ENCODE measurements at regions not wholly inside any gene's neighbourhood (a gene's known extent, or its start where the extent isn't known, plus 50 kb on each side); places are given as distances from the start of the nearest gene placed in this dataset.

DNA sequence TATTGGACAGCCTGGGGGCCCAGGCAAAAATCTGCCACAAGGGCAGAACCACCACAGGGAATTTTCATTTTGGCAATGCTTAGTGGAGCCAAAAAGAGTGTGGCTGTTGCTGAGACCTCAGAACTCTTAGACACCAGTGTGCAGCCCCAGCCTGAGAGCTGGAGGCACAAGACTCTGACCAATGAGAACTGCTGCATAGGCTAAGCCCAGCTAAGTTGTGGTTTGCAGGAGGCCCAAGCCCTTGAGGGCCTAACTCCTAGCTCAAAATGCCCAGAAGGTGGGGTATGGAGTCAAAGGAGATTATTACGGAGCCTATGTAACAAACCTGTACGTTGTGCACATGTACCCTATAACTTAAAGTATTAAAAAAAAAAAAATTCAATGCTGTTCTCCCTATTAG is 296.7 kb downstream of the TRAM1L1 start:
- no peak overlapping the region for H3K4me3 ChIP-seq (ENCODE audit: low read depth, low read length)
- no peaks in the 10 kb centered on the region for H3K36me3 ChIP-seq (ENCODE audit: control insufficient read depth, insufficient read depth, low read length)
- no peaks in the 10 kb centered on the region for H3K9me3 ChIP-seq (ENCODE audit: control insufficient read depth, insufficient read depth, low read length)
- no peaks in the 10 kb centered on the region for H3K4me1 ChIP-seq (ENCODE audit: control insufficient read depth, insufficient read depth, low read length)
- H3K9ac ChIP-seq (ENCODE audit: low read depth, low read length): no peak overlapping the region
- no peaks in the 10 kb centered on the region for H3K27me3 ChIP-seq (ENCODE audit: control insufficient read depth, insufficient read depth, low read length)

DNA sequence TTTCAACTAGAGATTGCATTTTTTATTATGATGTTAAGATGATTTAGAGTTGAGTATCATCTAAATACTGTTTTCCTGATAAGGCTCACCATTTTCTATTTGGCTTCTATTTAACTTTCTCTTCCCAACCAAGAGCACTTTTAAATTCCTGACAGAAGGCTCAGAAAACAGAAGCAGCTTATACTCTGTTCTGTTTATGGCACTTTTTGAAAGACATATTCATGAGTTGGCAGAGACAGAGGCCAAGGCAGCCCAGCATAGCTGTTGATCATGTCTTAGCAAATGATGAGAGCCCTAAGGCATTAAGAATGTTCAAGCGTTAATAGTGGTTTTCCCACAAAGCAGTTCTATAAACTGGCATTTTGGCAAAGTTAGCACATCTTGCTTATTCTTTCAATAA is 330.3 kb downstream of the TRAM1L1 start:
- Histone ChIP-seq H3K27me3 (ENCODE audit: control insufficient read depth, insufficient read depth, low read length) (no peaks in the 10 kb centered on the region), H3K9ac (ENCODE audit: low read depth, low read length) (no peak overlapping the region), H3K4me1 (ENCODE audit: control insufficient read depth, insufficient read depth, low read length) (no peaks in the 10 kb centered on the region), H3K4me3 (ENCODE audit: low read depth, low read length) (no peak overlapping the region), H3K36me3 (ENCODE audit: control insufficient read depth, insufficient read depth, low read length) (no peaks in the 10 kb centered on the region), H3K9me3 (ENCODE audit: control insufficient read depth, insufficient read depth, low read length) (no peaks in the 10 kb centered on the region)

DNA sequence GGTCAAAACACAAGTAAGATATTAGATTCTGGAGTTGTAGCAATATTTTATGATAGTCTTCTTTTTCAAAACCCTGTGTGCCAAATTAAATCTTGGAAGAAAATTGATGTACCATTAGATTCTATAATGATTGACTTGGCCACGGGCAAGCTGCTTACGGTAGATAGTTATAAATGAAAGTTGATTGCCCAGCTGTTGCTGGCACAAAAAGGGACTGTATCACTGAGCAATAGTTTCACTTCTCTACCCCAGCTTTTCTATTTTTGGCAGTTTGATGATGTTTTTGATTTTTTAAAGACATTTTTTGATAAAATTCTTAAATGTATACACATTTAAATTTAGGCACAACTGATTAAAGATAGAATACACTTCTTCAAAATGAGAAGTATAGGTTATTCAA is 333.3 kb downstream of the TRAM1L1 start:
- H3K9ac ChIP-seq (ENCODE audit: low read depth, low read length): no peak overlapping the region
- H3K27me3 ChIP-seq (ENCODE audit: control insufficient read depth, insufficient read depth, low read length): no peaks in the 10 kb centered on the region
- no peaks in the 10 kb centered on the region for H3K4me1 ChIP-seq (ENCODE audit: control insufficient read depth, insufficient read depth, low read length)
- H3K4me3 ChIP-seq (ENCODE audit: low read depth, low read length): no peak overlapping the region
- H3K36me3 ChIP-seq (ENCODE audit: control insufficient read depth, insufficient read depth, low read length): no peaks in the 10 kb centered on the region
- H3K9me3 ChIP-seq (ENCODE audit: control insufficient read depth, insufficient read depth, low read length): no peaks in the 10 kb centered on the region

DNA sequence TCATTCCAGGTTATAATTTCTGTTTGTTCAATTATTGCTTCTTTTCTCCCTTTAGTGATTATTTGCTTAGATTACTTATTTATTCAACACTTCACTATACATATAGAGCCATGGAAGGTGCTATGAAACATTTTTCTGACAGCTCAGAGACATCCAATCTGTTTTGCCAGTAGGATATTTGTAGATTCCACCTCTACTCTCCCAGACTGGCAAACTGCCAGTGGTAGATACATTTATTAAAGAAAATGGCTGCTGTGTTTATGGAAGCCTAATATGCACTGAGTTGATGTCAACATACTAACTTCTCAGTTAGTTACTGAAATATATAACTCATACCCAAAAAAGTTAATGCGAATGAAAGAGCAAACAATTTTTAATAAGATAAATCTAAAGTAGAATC is 348.6 kb downstream of the TRAM1L1 start:
- H3K36me3 ChIP-seq (ENCODE audit: control insufficient read depth, insufficient read depth, low read length): no peaks in the 10 kb centered on the region
- no peak overlapping the region for H3K4me3 ChIP-seq (ENCODE audit: low read depth, low read length)
- H3K27me3 ChIP-seq (ENCODE audit: control insufficient read depth, insufficient read depth, low read length): no peaks in the 10 kb centered on the region
- H3K9me3 ChIP-seq (ENCODE audit: control insufficient read depth, insufficient read depth, low read length): no peaks in the 10 kb centered on the region
- no peak overlapping the region for H3K9ac ChIP-seq (ENCODE audit: low read depth, low read length)
- no peaks in the 10 kb centered on the region for H3K4me1 ChIP-seq (ENCODE audit: control insufficient read depth, insufficient read depth, low read length)

DNA sequence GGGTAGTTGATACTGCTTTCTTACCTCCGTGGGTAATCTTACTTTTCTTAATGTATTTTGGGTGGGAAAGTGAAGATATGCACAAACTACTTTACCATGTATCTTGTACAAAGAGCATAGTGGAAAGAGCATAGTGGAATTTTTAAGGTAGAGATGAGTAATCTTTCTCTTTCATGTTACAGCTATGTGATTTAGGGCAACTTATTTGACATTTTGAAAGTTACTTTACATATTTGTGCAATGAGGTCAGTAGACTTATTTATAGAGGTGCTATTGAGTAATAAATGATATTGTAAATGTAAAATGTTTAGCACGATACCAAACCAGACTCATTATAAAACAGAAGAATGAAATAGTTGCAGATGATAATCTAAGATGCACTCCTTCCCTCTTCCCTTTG is 351.2 kb downstream of the TRAM1L1 start:
- Histone ChIP-seq H3K4me3 (ENCODE audit: low read depth, low read length) (no peak overlapping the region), H3K9ac (ENCODE audit: low read depth, low read length) (no peak overlapping the region), H3K4me1 (ENCODE audit: control insufficient read depth, insufficient read depth, low read length) (no peaks in the 10 kb centered on the region), H3K27me3 (ENCODE audit: control insufficient read depth, insufficient read depth, low read length) (no peaks in the 10 kb centered on the region), H3K9me3 (ENCODE audit: control insufficient read depth, insufficient read depth, low read length) (no peaks in the 10 kb centered on the region), H3K36me3 (ENCODE audit: control insufficient read depth, insufficient read depth, low read length) (no peaks in the 10 kb centered on the region)

DNA sequence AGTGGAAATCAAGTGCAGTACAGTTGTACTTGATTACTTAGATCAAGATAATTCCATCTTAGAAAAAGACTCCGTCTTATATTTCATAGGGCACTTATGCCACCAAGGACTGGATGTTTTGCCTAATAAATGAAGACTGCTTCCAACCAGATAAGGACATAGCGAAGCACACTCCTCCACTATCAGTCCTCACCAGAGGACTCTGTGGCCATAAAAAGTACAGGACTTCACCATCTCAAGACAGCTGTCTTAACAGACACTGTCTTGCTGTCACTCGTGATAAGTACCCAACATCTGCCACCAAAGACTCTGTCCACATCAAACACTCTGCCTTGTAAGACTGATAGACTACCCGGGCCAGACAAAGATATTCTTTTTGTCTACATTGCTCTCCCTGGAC is 352.0 kb downstream of the TRAM1L1 start:
- Histone ChIP-seq H3K36me3 (ENCODE audit: control insufficient read depth, insufficient read depth, low read length) (no peaks in the 10 kb centered on the region), H3K9me3 (ENCODE audit: control insufficient read depth, insufficient read depth, low read length) (no peaks in the 10 kb centered on the region), H3K9ac (ENCODE audit: low read depth, low read length) (no peak overlapping the region), H3K27me3 (ENCODE audit: control insufficient read depth, insufficient read depth, low read length) (no peaks in the 10 kb centered on the region), H3K4me3 (ENCODE audit: low read depth, low read length) (no peak overlapping the region), H3K4me1 (ENCODE audit: control insufficient read depth, insufficient read depth, low read length) (no peaks in the 10 kb centered on the region)

DNA sequence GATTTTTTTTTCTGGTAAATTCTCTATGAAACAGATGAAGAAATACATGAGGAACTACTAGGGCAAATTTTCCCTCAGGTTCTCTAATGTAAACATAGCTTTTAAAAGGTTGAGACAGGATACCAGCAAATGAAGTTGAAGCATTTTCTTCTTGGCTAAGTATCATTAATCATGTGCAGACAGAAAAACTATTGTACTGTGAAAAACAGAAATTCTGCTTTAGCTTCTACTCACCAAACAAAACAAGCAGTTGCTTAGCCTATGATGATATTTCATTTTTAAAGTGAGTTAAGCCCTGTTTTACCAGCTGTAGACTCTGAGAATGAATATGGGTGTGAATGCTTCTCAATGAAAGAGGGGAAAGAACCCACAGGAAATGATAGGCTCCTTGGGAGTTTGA is 358.9 kb downstream of the TRAM1L1 start:
- no peaks in the 10 kb centered on the region for H3K27me3 ChIP-seq (ENCODE audit: control insufficient read depth, insufficient read depth, low read length)
- H3K4me1 ChIP-seq (ENCODE audit: control insufficient read depth, insufficient read depth, low read length): no peaks in the 10 kb centered on the region
- no peaks in the 10 kb centered on the region for H3K36me3 ChIP-seq (ENCODE audit: control insufficient read depth, insufficient read depth, low read length)
- no peaks in the 10 kb centered on the region for H3K9me3 ChIP-seq (ENCODE audit: control insufficient read depth, insufficient read depth, low read length)
- no peak overlapping the region for H3K4me3 ChIP-seq (ENCODE audit: low read depth, low read length)
- H3K9ac ChIP-seq (ENCODE audit: low read depth, low read length): no peak overlapping the region

DNA sequence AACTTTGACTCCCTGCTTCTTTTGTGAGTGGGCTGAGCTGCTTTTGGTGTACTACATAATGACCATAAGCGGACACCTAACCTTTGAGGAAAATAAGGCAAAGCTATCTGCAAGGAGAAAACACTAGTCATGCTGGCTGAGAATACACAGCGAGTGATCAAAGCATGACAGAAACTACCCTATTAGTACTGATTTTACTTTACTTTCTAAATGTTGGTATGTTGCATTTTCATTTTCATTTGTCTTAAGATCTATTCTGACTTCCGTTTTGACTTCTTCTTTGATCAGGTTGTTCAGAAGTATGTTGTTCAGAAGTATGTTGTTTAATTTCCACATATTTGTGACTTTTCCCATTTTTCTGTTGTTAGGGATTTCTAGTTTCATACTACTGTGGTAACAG is 361.1 kb downstream of the TRAM1L1 start:
- H3K36me3 ChIP-seq (ENCODE audit: control insufficient read depth, insufficient read depth, low read length): no peaks in the 10 kb centered on the region
- H3K4me3 ChIP-seq (ENCODE audit: low read depth, low read length): no peak overlapping the region
- no peaks in the 10 kb centered on the region for H3K9me3 ChIP-seq (ENCODE audit: control insufficient read depth, insufficient read depth, low read length)
- no peak overlapping the region for H3K9ac ChIP-seq (ENCODE audit: low read depth, low read length)
- H3K27me3 ChIP-seq (ENCODE audit: control insufficient read depth, insufficient read depth, low read length): no peaks in the 10 kb centered on the region
- H3K4me1 ChIP-seq (ENCODE audit: control insufficient read depth, insufficient read depth, low read length): no peaks in the 10 kb centered on the region

DNA sequence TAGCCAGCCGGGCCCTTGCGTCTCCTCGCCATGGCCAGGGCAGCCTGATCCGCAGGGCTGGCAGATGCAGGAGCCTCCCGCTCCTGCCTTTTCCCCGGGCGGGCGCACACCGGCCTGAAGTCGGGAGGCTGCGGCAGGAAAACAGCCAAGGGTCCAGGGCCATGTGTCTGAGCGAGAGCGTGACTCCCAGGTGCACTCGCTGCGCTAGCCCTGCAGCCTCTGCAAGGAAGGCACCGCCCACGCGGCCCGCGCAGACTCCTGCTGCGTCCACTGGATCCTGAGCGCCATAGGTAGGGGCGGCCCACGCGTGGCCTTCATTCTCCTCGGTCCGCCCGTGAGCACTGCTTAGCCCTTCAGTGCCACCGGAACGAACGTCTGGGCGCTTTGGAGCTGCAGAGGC is 379.9 kb downstream of the TRAM1L1 start:
- no peaks in the 10 kb centered on the region for H3K36me3 ChIP-seq (ENCODE audit: control insufficient read depth, insufficient read depth, low read length)
- H3K4me3 ChIP-seq (ENCODE audit: low read depth, low read length): no peak overlapping the region
- no peaks in the 10 kb centered on the region for H3K4me1 ChIP-seq (ENCODE audit: control insufficient read depth, insufficient read depth, low read length)
- H3K9me3 ChIP-seq (ENCODE audit: control insufficient read depth, insufficient read depth, low read length): no peaks in the 10 kb centered on the region
- no peak overlapping the region for H3K9ac ChIP-seq (ENCODE audit: low read depth, low read length)
- H3K27me3 ChIP-seq (ENCODE audit: control insufficient read depth, insufficient read depth, low read length): no peaks in the 10 kb centered on the region

DNA sequence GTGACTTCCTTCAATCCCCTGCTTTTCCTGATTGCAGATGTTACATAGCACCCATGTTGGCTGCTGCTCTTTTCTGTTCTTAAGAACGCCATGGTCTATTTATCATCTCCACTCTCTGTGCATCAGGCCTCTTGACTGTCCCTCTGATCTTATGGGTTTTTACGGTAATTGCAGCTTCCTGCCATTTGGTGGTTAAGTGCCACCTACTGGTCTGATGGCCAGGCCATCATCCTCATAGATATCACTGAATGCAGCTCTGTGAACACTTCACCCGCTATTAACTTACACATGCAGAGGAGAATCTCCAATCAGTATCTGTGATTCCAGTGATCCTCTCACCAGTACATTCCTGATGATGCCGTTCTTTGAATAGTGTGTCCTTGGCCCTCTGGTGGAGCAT is 382.4 kb downstream of the TRAM1L1 start:
- Histone ChIP-seq H3K4me1 (ENCODE audit: control insufficient read depth, insufficient read depth, low read length) (no peaks in the 10 kb centered on the region), H3K4me3 (ENCODE audit: low read depth, low read length) (no peak overlapping the region), H3K9ac (ENCODE audit: low read depth, low read length) (no peak overlapping the region), H3K27me3 (ENCODE audit: control insufficient read depth, insufficient read depth, low read length) (no peaks in the 10 kb centered on the region), H3K36me3 (ENCODE audit: control insufficient read depth, insufficient read depth, low read length) (no peaks in the 10 kb centered on the region), H3K9me3 (ENCODE audit: control insufficient read depth, insufficient read depth, low read length) (no peaks in the 10 kb centered on the region)

DNA sequence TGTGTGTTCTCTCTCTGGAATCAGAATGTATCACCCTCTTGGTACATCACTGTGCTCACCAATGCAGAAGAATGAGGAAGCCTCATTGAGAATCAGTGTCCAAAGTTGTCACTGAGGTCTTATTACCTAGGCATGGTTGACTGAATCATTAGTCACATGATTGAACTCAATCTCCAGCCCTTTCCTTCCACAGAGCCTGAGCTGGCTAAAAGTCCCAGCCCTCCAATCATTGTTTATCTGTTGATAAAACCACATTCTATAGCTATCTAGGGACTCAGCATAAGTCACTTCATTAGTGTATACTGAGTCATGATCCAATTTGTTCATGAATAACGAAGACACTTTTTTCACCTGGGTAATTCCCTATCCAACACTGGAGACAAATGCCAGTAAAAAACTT is 396.8 kb downstream of the TRAM1L1 start:
- Histone ChIP-seq H3K36me3 (ENCODE audit: control insufficient read depth, insufficient read depth, low read length) (no peaks in the 10 kb centered on the region), H3K4me3 (ENCODE audit: low read depth, low read length) (no peak overlapping the region), H3K27me3 (ENCODE audit: control insufficient read depth, insufficient read depth, low read length) (no peaks in the 10 kb centered on the region), H3K9me3 (ENCODE audit: control insufficient read depth, insufficient read depth, low read length) (no peaks in the 10 kb centered on the region), H3K9ac (ENCODE audit: low read depth, low read length) (no peak overlapping the region), H3K4me1 (ENCODE audit: control insufficient read depth, insufficient read depth, low read length) (no peaks in the 10 kb centered on the region)

DNA sequence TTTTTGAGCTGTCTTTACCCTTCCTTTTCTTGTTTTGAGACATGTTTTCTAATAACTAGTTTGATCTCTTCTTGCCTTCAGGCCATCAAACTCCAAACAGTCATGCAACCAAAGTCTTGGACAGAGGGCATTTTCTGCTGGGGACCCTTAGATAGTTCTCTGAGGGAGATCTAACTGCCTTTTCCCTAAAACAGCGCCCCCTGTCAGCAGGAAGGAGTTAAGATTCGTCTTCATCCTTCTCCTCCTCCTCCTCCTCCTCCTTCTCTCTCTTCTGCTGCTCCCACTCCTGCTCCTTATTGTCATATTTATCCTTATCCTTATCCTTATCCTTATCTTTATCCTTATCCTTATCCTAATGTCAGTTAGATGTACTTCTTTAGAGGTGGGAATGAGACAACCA is 417.2 kb downstream of the TRAM1L1 start:
- Histone ChIP-seq H3K27me3 (ENCODE audit: control insufficient read depth, insufficient read depth, low read length) (no peaks in the 10 kb centered on the region), H3K4me1 (ENCODE audit: control insufficient read depth, insufficient read depth, low read length) (no peaks in the 10 kb centered on the region), H3K4me3 (ENCODE audit: low read depth, low read length) (no peak overlapping the region), H3K9me3 (ENCODE audit: control insufficient read depth, insufficient read depth, low read length) (no peaks in the 10 kb centered on the region), H3K36me3 (ENCODE audit: control insufficient read depth, insufficient read depth, low read length) (no peaks in the 10 kb centered on the region), H3K9ac (ENCODE audit: low read depth, low read length) (no peak overlapping the region)

DNA sequence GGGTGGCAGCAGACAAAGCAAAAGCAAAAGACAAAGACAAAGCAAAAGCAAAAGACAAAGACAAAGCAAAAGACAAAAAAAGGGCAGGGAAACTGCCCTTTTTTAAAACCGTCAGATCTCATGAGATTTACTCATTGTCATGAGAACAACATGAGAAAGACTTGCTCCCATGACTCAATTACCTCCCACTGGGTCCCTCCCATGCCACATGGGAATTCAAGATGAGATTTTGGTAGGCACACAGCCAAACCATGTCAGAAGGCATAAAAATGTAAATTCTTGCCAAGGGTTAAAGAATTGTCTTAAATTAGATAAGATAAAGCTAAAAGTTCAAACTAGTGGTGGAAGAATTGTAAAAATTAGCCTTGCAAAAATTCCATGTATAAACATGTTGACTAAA is 419.7 kb downstream of the TRAM1L1 start:
- no peak overlapping the region for H3K4me3 ChIP-seq (ENCODE audit: low read depth, low read length)
- H3K9ac ChIP-seq (ENCODE audit: low read depth, low read length): no peak overlapping the region
- no peaks in the 10 kb centered on the region for H3K4me1 ChIP-seq (ENCODE audit: control insufficient read depth, insufficient read depth, low read length)
- H3K27me3 ChIP-seq (ENCODE audit: control insufficient read depth, insufficient read depth, low read length): no peaks in the 10 kb centered on the region
- no peaks in the 10 kb centered on the region for H3K9me3 ChIP-seq (ENCODE audit: control insufficient read depth, insufficient read depth, low read length)
- no peaks in the 10 kb centered on the region for H3K36me3 ChIP-seq (ENCODE audit: control insufficient read depth, insufficient read depth, low read length)

All from iPS-15b (cell line).